ENCODE measurements at regions not wholly inside any gene's neighbourhood (a gene's known extent, or its start where the extent isn't known, plus 50 kb on each side); places are given as distances from the start of the nearest gene placed in this dataset.

- DNase-seq = no peak
These were observed 77.5 kb upstream of the RIPOR2 start for GRCh38 chr6:25013246-25013645.

GRCh38 chr6:25014369-25014768, 78.6 kb upstream of the RIPOR2 start:
- DNase-seq = no peak

GRCh38 chr6:25014791-25015560, 79.2 kb upstream of the RIPOR2 start:
- no peak for DNase-seq

GRCh38 chr6:25016014-25016720, 80.4 kb upstream of the RIPOR2 start:
- no peak for DNase-seq

- DNase-seq = no peak
These were observed 81.7 kb upstream of the RIPOR2 start for GRCh38 chr6:25017486-25017885.

- DNase-seq = peak; percentile 75
These were observed 82.3 kb upstream of the RIPOR2 start for GRCh38 chr6:25017932-25018567.

- DNase-seq = no peak
These were observed 82.8 kb upstream of the RIPOR2 start for GRCh38 chr6:25018568-25018954.

GRCh38 chr6:25022140-25022553, 86.4 kb upstream of the RIPOR2 start:
- DNase-seq = no peak

GRCh38 chr6:25023781-25024180, 88.0 kb upstream of the RIPOR2 start:
- no peak for DNase-seq

GRCh38 chr6:25024821-25025220, 89.1 kb upstream of the RIPOR2 start:
- DNase-seq = no peak

- DNase-seq = no peak
These were observed 89.6 kb upstream of the RIPOR2 start for GRCh38 chr6:25025248-25025918.

GRCh38 chr6:25025919-25026301, 90.2 kb upstream of the RIPOR2 start:
- DNase-seq = no peak

GRCh38 chr6:25026723-25027122, 91.0 kb upstream of the RIPOR2 start:
- DNase-seq = no peak

GRCh38 chr6:25027221-25027916, 91.6 kb upstream of the RIPOR2 start:
- peak; percentile 83 for DNase-seq

GRCh38 chr6:25028328-25028727, 92.6 kb upstream of the RIPOR2 start:
- DNase-seq = no peak

GRCh38 chr6:25032934-25033333, 97.2 kb upstream of the RIPOR2 start:
- no peak for DNase-seq

GRCh38 chr6:25034431-25034921, 98.7 kb upstream of the RIPOR2 start:
- no peak for DNase-seq

- DNase-seq = no peak
These were observed 99.4 kb upstream of the RIPOR2 start for GRCh38 chr6:25035174-25035511.

GRCh38 chr6:25035512-25036435, 100.0 kb upstream of the RIPOR2 start:
- no peak for DNase-seq

- DNase-seq = no peak
These were observed 100.7 kb upstream of the RIPOR2 start for GRCh38 chr6:25036461-25036860.

GRCh38 chr6:25038300-25038699, 102.5 kb upstream of the RIPOR2 start:
- DNase-seq = no peak

GRCh38 chr6:25038999-25039398, 103.2 kb upstream of the RIPOR2 start:
- DNase-seq = no peak

All from stimulated activated naive CD4-positive, alpha-beta T cell treated with Interleukin-2 at 50 U/mL for 16 hours (primary cell).